ENCODE measurements at regions not wholly inside any gene's neighbourhood (a gene's known extent, or its start where the extent isn't known, plus 50 kb on each side); places are given as distances from the start of the nearest gene placed in this dataset.

GRCh38 chr17:6346156-6346786, 88.7 kb downstream of the AIPL1 start:
- CTCF ChIA-PET = interaction anchor here (0.6 kb wide), 1 partner anchor 19 kb away, joined by 3 read pairs; no protein-coding TSS in a partner anchor
- no peak for ATAC-seq
- no peaks in the 10 kb centered on the region for H3K9me3 Mint-ChIP-seq (ENCODE audit: insufficient read depth)

GRCh38 chr17:6343736-6344135, 91.2 kb downstream of the AIPL1 start:
- Mint-ChIP-seq H3K4me3 (no peak overlapping the region), H3K27me3 (ENCODE audit: low read depth) (peaks cover 3% of the 10 kb centered on the region), H3K9me3 (ENCODE audit: insufficient read depth) (no peaks in the 10 kb centered on the region), H3K36me3 (ENCODE audit: low read depth) (no peaks in the 10 kb centered on the region), H3K27ac (no peak overlapping the region), H3K4me1 (ENCODE audit: low read depth) (no peaks in the 10 kb centered on the region)
- ChIA-PET POLR2A (no interaction called here), CTCF (no interaction called here)
- ATAC-seq = no peak
- DNase-seq = no peak

More at GRCh38 chr17:6346156-6346786, 88.7 kb downstream of the AIPL1 start:
- POLR2A ChIA-PET = no interaction called here
- no peaks in the 10 kb centered on the region for H3K4me1 Mint-ChIP-seq (ENCODE audit: low read depth)
- H3K27me3 Mint-ChIP-seq (ENCODE audit: low read depth) = peaks cover 3% of the 10 kb centered on the region
- no peaks in the 10 kb centered on the region for H3K36me3 Mint-ChIP-seq (ENCODE audit: low read depth)
- no peak for DNase-seq
- H3K4me3 Mint-ChIP-seq = no peak overlapping the region
- H3K27ac Mint-ChIP-seq = no peak overlapping the region

- ChIA-PET CTCF (no interaction called here), POLR2A (no interaction called here)
- Mint-ChIP-seq H3K36me3 (ENCODE audit: low read depth) (no peaks in the 10 kb centered on the region), H3K4me1 (ENCODE audit: low read depth) (no peaks in the 10 kb centered on the region), H3K4me3 (no peak overlapping the region), H3K27ac (no peak overlapping the region), H3K9me3 (ENCODE audit: insufficient read depth) (no peaks in the 10 kb centered on the region), H3K27me3 (ENCODE audit: low read depth) (peaks cover 3% of the 10 kb centered on the region)
- DNase-seq (no peak), ATAC-seq (no peak)
Observed at GRCh38 chr17:6343191-6343590, 91.7 kb downstream of the AIPL1 start.

GRCh38 chr17:6340708-6341107, 94.2 kb downstream of the AIPL1 start:
- POLR2A ChIA-PET = no interaction called here
- Mint-ChIP-seq H3K9me3 (ENCODE audit: insufficient read depth) (no peaks in the 10 kb centered on the region), H3K4me1 (ENCODE audit: low read depth) (no peaks in the 10 kb centered on the region), H3K4me3 (no peak overlapping the region), H3K27ac (no peak overlapping the region), H3K27me3 (ENCODE audit: low read depth) (peaks cover 2% of the 10 kb centered on the region), H3K36me3 (ENCODE audit: low read depth) (no peaks in the 10 kb centered on the region)
- ATAC-seq (no peak), DNase-seq (no peak)
- CTCF ChIA-PET = no interaction called here

GRCh38 chr17:6334386-6334785, 100.5 kb downstream of the AIPL1 start:
- Mint-ChIP-seq H3K36me3 (ENCODE audit: low read depth) (no peaks in the 10 kb centered on the region), H3K27ac (no peak overlapping the region), H3K9me3 (ENCODE audit: insufficient read depth) (no peaks in the 10 kb centered on the region), H3K27me3 (ENCODE audit: low read depth) (peaks cover 7% of the 10 kb centered on the region), H3K4me3 (no peak overlapping the region), H3K4me1 (ENCODE audit: low read depth) (no peaks in the 10 kb centered on the region)
- CTCF ChIA-PET = no interaction called here
- POLR2A ChIA-PET = no interaction called here
- no peak for ATAC-seq
- no peak for DNase-seq

- Mint-ChIP-seq H3K27me3 (ENCODE audit: low read depth) (peaks cover 20% of the 10 kb centered on the region), H3K36me3 (ENCODE audit: low read depth) (no peaks in the 10 kb centered on the region), H3K27ac (no peak overlapping the region), H3K4me3 (no peak overlapping the region), H3K9me3 (ENCODE audit: insufficient read depth) (no peaks in the 10 kb centered on the region), H3K4me1 (ENCODE audit: low read depth) (no peaks in the 10 kb centered on the region)
- ChIA-PET CTCF (no interaction called here), POLR2A (no interaction called here)
- DNase-seq (no peak), ATAC-seq (no peak)
Observed at GRCh38 chr17:6330936-6331335, 104.0 kb downstream of the AIPL1 start.

GRCh38 chr17:6328279-6328678, 106.6 kb downstream of the AIPL1 start:
- Mint-ChIP-seq H3K4me1 (ENCODE audit: low read depth) (no peaks in the 10 kb centered on the region), H3K27ac (no peak overlapping the region), H3K9me3 (ENCODE audit: insufficient read depth) (no peaks in the 10 kb centered on the region), H3K4me3 (no peak overlapping the region), H3K27me3 (ENCODE audit: low read depth) (peaks cover 16% of the 10 kb centered on the region), H3K36me3 (ENCODE audit: low read depth) (no peaks in the 10 kb centered on the region)
- ATAC-seq (no peak), DNase-seq (no peak)
- ChIA-PET CTCF (no interaction called here), POLR2A (no interaction called here)

GRCh38 chr17:6327007-6327406, 107.9 kb downstream of the AIPL1 start:
- DNase-seq (no peak), ATAC-seq (no peak)
- Mint-ChIP-seq H3K4me3 (no peak overlapping the region), H3K27ac (no peak overlapping the region), H3K4me1 (ENCODE audit: low read depth) (no peaks in the 10 kb centered on the region), H3K9me3 (ENCODE audit: insufficient read depth) (no peaks in the 10 kb centered on the region), H3K27me3 (ENCODE audit: low read depth) (peaks cover 16% of the 10 kb centered on the region), H3K36me3 (ENCODE audit: low read depth) (no peaks in the 10 kb centered on the region)
- CTCF ChIA-PET = interaction anchor here (0.5 kb wide), 1 partner anchor 19 kb away, joined by 3 read pairs; no protein-coding TSS in a partner anchor
- POLR2A ChIA-PET = no interaction called here

- ATAC-seq = no peak
- H3K9me3 Mint-ChIP-seq (ENCODE audit: insufficient read depth) = no peaks in the 10 kb centered on the region
- no peaks in the 10 kb centered on the region for H3K4me1 Mint-ChIP-seq (ENCODE audit: low read depth)
- ChIA-PET POLR2A (no interaction called here), CTCF (no interaction called here)
- no peaks in the 10 kb centered on the region for H3K36me3 Mint-ChIP-seq (ENCODE audit: low read depth)
- H3K27ac Mint-ChIP-seq = no peak overlapping the region
- H3K4me3 Mint-ChIP-seq = no peak overlapping the region
- DNase-seq = no peak
- peaks cover 16% of the 10 kb centered on the region for H3K27me3 Mint-ChIP-seq (ENCODE audit: low read depth)
Observed at GRCh38 chr17:6326483-6326882, 108.4 kb downstream of the AIPL1 start.

GRCh38 chr17:6325741-6326140, 109.2 kb downstream of the AIPL1 start:
- ChIA-PET POLR2A (no interaction called here), CTCF (no interaction called here)
- Mint-ChIP-seq H3K4me1 (ENCODE audit: low read depth) (no peaks in the 10 kb centered on the region), H3K36me3 (ENCODE audit: low read depth) (no peaks in the 10 kb centered on the region), H3K4me3 (no peak overlapping the region), H3K27me3 (ENCODE audit: low read depth) (peaks cover 18% of the 10 kb centered on the region), H3K9me3 (ENCODE audit: insufficient read depth) (no peaks in the 10 kb centered on the region), H3K27ac (no peak overlapping the region)
- ATAC-seq (no peak), DNase-seq (no peak)

GRCh38 chr17:6325051-6325450, 109.9 kb downstream of the AIPL1 start:
- peaks cover 18% of the 10 kb centered on the region for H3K27me3 Mint-ChIP-seq (ENCODE audit: low read depth)
- no peaks in the 10 kb centered on the region for H3K4me1 Mint-ChIP-seq (ENCODE audit: low read depth)
- no peaks in the 10 kb centered on the region for H3K36me3 Mint-ChIP-seq (ENCODE audit: low read depth)
- ChIA-PET POLR2A (no interaction called here), CTCF (no interaction called here)
- no peak for ATAC-seq
- no peak overlapping the region for H3K27ac Mint-ChIP-seq
- no peak for DNase-seq
- no peaks in the 10 kb centered on the region for H3K9me3 Mint-ChIP-seq (ENCODE audit: insufficient read depth)
- H3K4me3 Mint-ChIP-seq = no peak overlapping the region

- Mint-ChIP-seq H3K27ac (no peak overlapping the region), H3K36me3 (ENCODE audit: low read depth) (no peaks in the 10 kb centered on the region), H3K27me3 (ENCODE audit: low read depth) (peaks cover 23% of the 10 kb centered on the region), H3K9me3 (ENCODE audit: insufficient read depth) (no peaks in the 10 kb centered on the region), H3K4me1 (ENCODE audit: low read depth) (no peaks in the 10 kb centered on the region), H3K4me3 (no peak overlapping the region)
- ChIA-PET POLR2A (no interaction called here), CTCF (no interaction called here)
- ATAC-seq = no peak
- DNase-seq = no peak
Observed at GRCh38 chr17:6323626-6324356, 111.1 kb downstream of the AIPL1 start.

GRCh38 chr17:6322316-6322715, 112.6 kb downstream of the AIPL1 start:
- no peaks in the 10 kb centered on the region for H3K36me3 Mint-ChIP-seq (ENCODE audit: low read depth)
- H3K9me3 Mint-ChIP-seq (ENCODE audit: insufficient read depth) = no peaks in the 10 kb centered on the region
- peaks cover 16% of the 10 kb centered on the region for H3K27me3 Mint-ChIP-seq (ENCODE audit: low read depth)
- POLR2A ChIA-PET = no interaction called here
- CTCF ChIA-PET = no interaction called here
- no peak overlapping the region for H3K4me3 Mint-ChIP-seq
- no peak overlapping the region for H3K27ac Mint-ChIP-seq
- H3K4me1 Mint-ChIP-seq (ENCODE audit: low read depth) = no peaks in the 10 kb centered on the region
- DNase-seq = no peak
- ATAC-seq = no peak

All from activated CD8-positive, alpha-beta T cell treated with anti-CD3 and anti-CD28 coated beads, Interleukin-2, amount 10 ng/mL, durations not matched to agents 7 days and 5 days (primary cell).